Transverse colon (tissue), 4 donors: ENCODE measurements at regions not wholly inside any gene's neighbourhood (a gene's known extent, or its start where the extent isn't known, plus 50 kb on each side); places are given as distances from the start of the nearest gene placed in this dataset.
"Not testable (repeated sequence)": the region's sequence is repeated elsewhere in the genome, so short reads cannot be mapped to it uniquely, and the experiment has no call there.

Experiments
- DNase-seq: peaks from one replicate; pipeline ENCODE4 v3.0.0-alpha.2; 2019
- H3K27ac ChIP-seq, 4 donors: fragments of 200-600 bp; sonication (generic); 2 replicates each; pipeline ENCODE4 v1.5.1; 2016 to 2018; ENCODE audit warnings: inconsistent platforms in 4 of 4
- H3K27me3 ChIP-seq: fragments of 200-600 bp; sonication (generic); 2 replicates; pipeline ENCODE4 v1.5.1; 2017; ENCODE audit warnings: inconsistent platforms
- H3K36me3 ChIP-seq, 4 donors: fragments of 200-600 bp; sonication (generic); 2 replicates each; pipeline ENCODE4 v1.5.1; 2017 to 2019; ENCODE audit warnings: inconsistent platforms in 4 of 4
- H3K4me1 ChIP-seq, 4 donors: fragments of 200-600 bp; sonication (generic); 2 replicates each; pipeline ENCODE4 v1.5.1; 2017 to 2020; ENCODE audit warnings: inconsistent platforms in 4 of 4
- H3K4me3 ChIP-seq, 4 donors: fragments of 200-600 bp; sonication (generic); 1 replicate in 1 of 4; 2 replicates in 3 of 4; pipeline versions ENCODE4 v1.5.1 to v1.6.1; 2017 to 2019; ENCODE audit warnings: inconsistent platforms in 4 of 4
- H3K9me3 ChIP-seq, 2 donors: fragments of 200-600 bp; sonication (generic); 2 replicates each; pipeline ENCODE4 v1.5.1; 2017 to 2019; ENCODE audit warnings: inconsistent platforms in 2 of 2
- EP300 ChIP-seq: sonication (generic); formaldehyde crosslinking; IDR thresholded peaks from one replicate; pipeline ENCODE4 v1.6.1; 2017; ENCODE audit warnings: antibody characterized with exemption, low read depth
- POLR2A ChIP-seq: fragments of 450-650 bp; IDR thresholded peaks from one replicate; pipeline ENCODE4 v1.6.1; 2016; ENCODE audit warnings: antibody characterized with exemption, mild to moderate bottlenecking, moderate library complexity
- POLR2AphosphoS5 ChIP-seq, 3 donors: sonication (generic); formaldehyde crosslinking; IDR thresholded peaks; one replicate each; pipeline ENCODE4 v1.6.1; 2016; ENCODE audit warnings: antibody characterized with exemption in 3 of 3
- WGBS, 2 donors: methylation state at CpG; one replicate each; pipeline ENCODE4 v1.1.5; 2018; ENCODE audit warnings: low coverage in 1 of 2; 5-methylcytosine and 5-hydroxymethylcytosine counted together
- in situ Hi-C, 4 donors: fragments of 200-750 bp; cut with MboI; loops; one replicate each; pipeline versions ENCODE4 v1.15.0 to v1.15.1; 2017; ENCODE audit warnings: low sequenced_read_pairs in 3 of 4, low pct_ligation_motif_present in 1 of 4, low pct_unique_long_range_greater_than_20kb in 1 of 4
- intact Hi-C: fragments of 100-400 bp; cut with DNase I; formaldehyde crosslinking; loops from one replicate; pipeline ENCODE4 v1.15.1; 2023; ENCODE audit warnings: low total_unique reads
- TF ChIP-seq, protein P1 (sequence below), 5 experiments: fragments of 200-600 bp in 3 of 5; fragments of 450-650 bp in 2 of 5; sonication (generic) in 3 of 5; IDR thresholded peaks; 1 replicate in 2 of 5; 2 replicates in 3 of 5; pipeline ENCODE4 v1.5.1; 2016 to 2017; ENCODE audit warnings: antibody characterized with exemption in 5 of 5, inconsistent platforms in 3 of 5, mild to moderate bottlenecking in 2 of 5, moderate library complexity in 1 of 5

DNA sequence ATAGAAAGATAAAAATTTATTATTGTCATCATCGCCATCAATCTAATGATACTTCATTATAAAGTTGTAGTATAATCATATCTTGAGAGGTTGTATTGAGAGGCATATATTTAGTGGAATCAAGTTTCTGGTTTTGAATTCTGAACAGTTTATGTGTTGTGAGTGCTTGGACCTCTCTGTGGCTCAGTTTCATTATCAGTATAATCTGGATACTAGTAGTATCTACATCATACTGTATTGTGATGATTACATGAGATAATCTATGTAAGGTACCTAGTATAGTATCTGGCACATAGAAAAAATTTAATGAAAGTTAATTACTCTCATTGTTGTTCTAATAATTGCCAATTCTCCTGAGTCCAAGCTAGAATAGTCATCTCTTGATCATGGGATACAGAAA lies 161.2 kb upstream of the UBQLN2 start:
- no peak overlapping the region for H3K4me3 ChIP-seq
- no peak for TF ChIP-seq EP300
- TF ChIP-seq POLR2A: no peak
- TF ChIP-seq, protein P1, sequence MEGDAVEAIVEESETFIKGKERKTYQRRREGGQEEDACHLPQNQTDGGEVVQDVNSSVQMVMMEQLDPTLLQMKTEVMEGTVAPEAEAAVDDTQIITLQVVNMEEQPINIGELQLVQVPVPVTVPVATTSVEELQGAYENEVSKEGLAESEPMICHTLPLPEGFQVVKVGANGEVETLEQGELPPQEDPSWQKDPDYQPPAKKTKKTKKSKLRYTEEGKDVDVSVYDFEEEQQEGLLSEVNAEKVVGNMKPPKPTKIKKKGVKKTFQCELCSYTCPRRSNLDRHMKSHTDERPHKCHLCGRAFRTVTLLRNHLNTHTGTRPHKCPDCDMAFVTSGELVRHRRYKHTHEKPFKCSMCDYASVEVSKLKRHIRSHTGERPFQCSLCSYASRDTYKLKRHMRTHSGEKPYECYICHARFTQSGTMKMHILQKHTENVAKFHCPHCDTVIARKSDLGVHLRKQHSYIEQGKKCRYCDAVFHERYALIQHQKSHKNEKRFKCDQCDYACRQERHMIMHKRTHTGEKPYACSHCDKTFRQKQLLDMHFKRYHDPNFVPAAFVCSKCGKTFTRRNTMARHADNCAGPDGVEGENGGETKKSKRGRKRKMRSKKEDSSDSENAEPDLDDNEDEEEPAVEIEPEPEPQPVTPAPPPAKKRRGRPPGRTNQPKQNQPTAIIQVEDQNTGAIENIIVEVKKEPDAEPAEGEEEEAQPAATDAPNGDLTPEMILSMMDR (IDR thresholded peaks at IDR 0.05): no peak
- TF ChIP-seq POLR2AphosphoS5 (IDR thresholded peaks at IDR 0.05): no peak
- H3K4me1 ChIP-seq: no peaks in the 10 kb centered on the region
- 95 to 100% methylated on average over 1 of the region's 1 CpG for WGBS, 2 donors
- intact Hi-C loops: no loop called here
- H3K9me3 ChIP-seq: no peaks in the 10 kb centered on the region
- no peak overlapping the region for H3K27ac ChIP-seq
- H3K27me3 ChIP-seq: no peaks in the 10 kb centered on the region
- DNase-seq: no peak
- in situ Hi-C loops: no loop called here
- no peaks in the 10 kb centered on the region for H3K36me3 ChIP-seq

DNA sequence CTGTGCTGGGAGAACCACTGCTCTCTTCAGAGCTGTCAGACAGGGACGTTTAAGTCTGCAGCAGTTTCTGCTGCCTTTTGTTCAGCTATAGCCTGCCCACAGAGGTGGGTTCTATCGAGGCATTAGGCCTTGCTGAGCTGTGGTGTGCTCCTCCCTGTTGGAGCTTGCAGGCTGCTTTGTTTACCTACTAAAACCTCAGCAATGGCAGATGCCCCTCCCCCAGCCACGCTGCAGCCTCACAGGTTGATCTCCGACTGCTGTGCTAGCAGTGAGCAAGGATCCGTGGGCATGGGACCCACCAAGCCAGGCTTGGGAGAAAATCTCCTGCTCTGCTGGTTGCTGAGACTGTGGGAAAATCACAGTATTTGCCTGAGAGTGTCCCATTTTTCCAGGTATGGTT lies 133.8 kb upstream of the UBQLN2 start:
- Histone ChIP-seq H3K27me3 (no peaks in the 10 kb centered on the region), H3K4me1 (no peaks in the 10 kb centered on the region), H3K9me3 (no peaks in the 10 kb centered on the region), H3K4me3 (no peak overlapping the region), H3K36me3 (no peaks in the 10 kb centered on the region), H3K27ac (no peak overlapping the region)
- intact Hi-C loops: no loop called here
- WGBS, 2 donors: 68% methylated on average over 5 of the region's 5 CpGs; no CpG with 5 or more reads in 1 of the 2 donors
- DNase-seq: no peak
- in situ Hi-C loops: no loop called here
- TF ChIP-seq POLR2A (no peak), EP300 (no peak), POLR2AphosphoS5 (IDR thresholded peaks at IDR 0.05) (no peak)
- TF ChIP-seq, protein P1 (IDR thresholded peaks at IDR 0.05): no peak

DNA sequence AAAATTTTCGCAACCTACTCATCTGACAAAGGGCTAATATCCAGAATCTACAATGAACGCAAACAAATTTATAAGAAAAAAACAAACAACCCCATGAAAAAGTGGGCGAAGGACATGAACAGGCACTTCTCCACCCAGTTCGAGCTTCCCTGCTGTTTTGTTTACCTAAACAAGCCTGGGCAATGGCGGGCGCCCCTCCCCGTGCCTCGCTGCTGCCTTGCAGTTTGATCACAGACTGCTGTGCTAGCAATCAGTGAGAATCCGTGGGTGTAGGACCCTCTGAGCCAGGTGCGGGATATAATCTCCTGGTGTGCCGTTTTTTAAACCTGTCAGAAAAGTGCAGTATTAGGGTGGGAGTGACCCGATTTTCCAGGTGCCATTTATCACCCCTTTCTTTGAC lies 111.4 kb upstream of the UBQLN2 start:
- in situ Hi-C loops, intact Hi-C loops, DNase-seq: not testable (repeated sequence)

DNA sequence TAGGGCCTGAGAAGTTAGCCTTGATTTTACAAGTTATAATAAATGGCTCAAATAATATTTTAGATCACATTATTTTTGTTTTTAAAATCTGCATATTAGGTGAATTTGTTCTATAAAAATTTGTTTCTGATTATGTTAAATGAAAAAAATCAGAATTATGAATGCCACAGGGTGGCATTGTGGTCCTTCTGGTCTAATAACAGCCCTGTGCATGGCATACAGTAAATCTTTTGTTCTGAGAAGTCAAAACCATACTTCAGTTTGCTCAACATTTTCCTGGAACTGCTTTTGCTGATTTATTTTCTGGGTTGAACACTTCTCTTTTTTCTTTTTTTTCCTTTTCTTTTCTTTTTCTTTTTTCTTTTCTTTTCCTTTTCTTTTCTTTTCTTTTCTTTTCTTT lies 101.0 kb upstream of the UBQLN2 start:
- H3K27me3 ChIP-seq: no peaks in the 10 kb centered on the region
- in situ Hi-C loops (no loop called here), intact Hi-C loops (no loop called here)
- H3K27ac ChIP-seq: no peak overlapping the region
- H3K4me3 ChIP-seq: no peak overlapping the region
- H3K4me1 ChIP-seq: no peaks in the 10 kb centered on the region
- H3K9me3 ChIP-seq: no peaks in the 10 kb centered on the region
- no peak for TF ChIP-seq POLR2AphosphoS5 (IDR thresholded peaks at IDR 0.05)
- no peak for TF ChIP-seq EP300
- TF ChIP-seq POLR2A: no peak
- TF ChIP-seq, protein P1 (IDR thresholded peaks at IDR 0.05): no peak
- no peak for DNase-seq
- H3K36me3 ChIP-seq: no peaks in the 10 kb centered on the region

More for the DNA sequence above, 111.4 kb upstream of the UBQLN2 start:
- WGBS, 2 donors: 90 to 100% methylated on average over 1 to 12 of the region's 12 CpGs
- H3K9me3 ChIP-seq, H3K4me3 ChIP-seq, H3K27ac ChIP-seq, H3K36me3 ChIP-seq, H3K27me3 ChIP-seq, H3K4me1 ChIP-seq: not testable (repeated sequence)

DNA sequence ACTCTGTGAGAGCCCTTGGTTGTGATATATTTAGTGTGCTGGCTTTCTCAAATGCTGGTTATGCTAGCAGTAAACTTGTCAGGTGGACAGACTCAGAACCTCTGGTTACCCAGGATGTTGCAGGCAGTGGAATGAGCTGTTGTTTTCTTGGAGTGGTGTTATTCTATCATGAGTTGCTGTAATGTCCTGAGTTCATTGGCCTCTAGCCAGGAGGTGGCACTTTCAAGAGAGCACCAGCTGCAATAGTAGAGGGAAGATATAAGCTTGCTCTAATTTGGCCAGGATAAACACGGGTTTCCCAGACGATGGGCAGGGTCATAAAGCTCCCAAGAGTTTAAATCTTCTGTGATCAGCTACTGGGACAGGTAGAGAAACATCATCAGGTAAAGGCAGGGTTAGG lies 95.0 kb upstream of the UBQLN2 start:
- TF ChIP-seq POLR2AphosphoS5 (IDR thresholded peaks at IDR 0.05): no peak
- no peak for TF ChIP-seq EP300
- TF ChIP-seq, protein P1 (IDR thresholded peaks at IDR 0.05): no peak
- no peak for TF ChIP-seq POLR2A
- no peaks in the 10 kb centered on the region for H3K9me3 ChIP-seq
- intact Hi-C loops (no loop called here), in situ Hi-C loops (no loop called here)
- no peak overlapping the region for H3K27ac ChIP-seq
- no peaks in the 10 kb centered on the region for H3K27me3 ChIP-seq
- H3K36me3 ChIP-seq: no peaks in the 10 kb centered on the region
- no peak for DNase-seq
- 55% methylated on average over 2 of the region's 2 CpGs; no CpG with 5 or more reads in 1 of the 2 donors for WGBS, 2 donors
- H3K4me3 ChIP-seq: no peak overlapping the region
- no peaks in the 10 kb centered on the region for H3K4me1 ChIP-seq

DNA sequence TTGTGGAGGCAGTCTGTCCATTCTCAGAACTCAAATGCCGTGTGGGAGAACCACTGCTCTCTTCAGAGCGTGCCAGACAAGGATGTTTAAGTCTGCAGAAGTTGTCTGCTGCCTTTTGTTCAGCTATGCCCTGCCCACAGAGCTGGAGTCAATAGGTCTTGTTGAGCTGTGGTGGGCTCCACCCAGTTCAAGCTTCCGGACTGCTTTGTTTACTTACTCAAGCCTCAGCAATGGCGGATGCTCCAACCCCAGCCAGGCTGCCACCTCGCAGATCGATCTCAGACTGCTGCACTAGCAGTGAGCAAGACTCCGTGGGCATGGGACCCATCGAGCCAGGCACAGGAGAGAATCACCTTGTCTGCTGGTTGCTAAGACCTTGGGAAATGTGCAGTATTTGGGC lies 68.5 kb upstream of the UBQLN2 start:
- H3K27ac ChIP-seq, H3K9me3 ChIP-seq, H3K36me3 ChIP-seq, H3K4me1 ChIP-seq, in situ Hi-C loops, intact Hi-C loops, H3K27me3 ChIP-seq, DNase-seq, H3K4me3 ChIP-seq: not testable (repeated sequence)
- 84% methylated on average over 8 of the region's 8 CpGs; no CpG with 5 or more reads in 1 of the 2 donors for WGBS, 2 donors
